ENCODE measurements at regions not wholly inside any gene's neighbourhood (a gene's known extent, or its start where the extent isn't known, plus 50 kb on each side); places are given as distances from the start of the nearest gene placed in this dataset.

GRCh38 chr6:40815731-40816130, 223.3 kb downstream of the UNC5CL start:
- DNase-seq (ENCODE audit: low read depth) = no peak
- H3K4me3 ChIP-seq (ENCODE audit: low read length) = no peak overlapping the region
- TF ChIP-seq CTCF (conservative IDR thresholded peaks at IDR 0.05; ENCODE audit: low read length) = no peak

- peak; percentile 9 for DNase-seq (ENCODE audit: low read depth)
- H3K4me3 ChIP-seq (ENCODE audit: low read length) = no peak overlapping the region
- no peak for TF ChIP-seq CTCF (conservative IDR thresholded peaks at IDR 0.05; ENCODE audit: low read length)
Observed at GRCh38 chr6:40810171-40810570, 223.0 kb upstream of the LRFN2 start.

GRCh38 chr6:40809627-40810026, 222.5 kb upstream of the LRFN2 start:
- H3K4me3 ChIP-seq (ENCODE audit: low read length) = no peak overlapping the region
- DNase-seq (ENCODE audit: low read depth) = peak; percentile 15
- no peak for TF ChIP-seq CTCF (conservative IDR thresholded peaks at IDR 0.05; ENCODE audit: low read length)

GRCh38 chr6:40807484-40807883, 220.3 kb upstream of the LRFN2 start:
- no peak for TF ChIP-seq CTCF (conservative IDR thresholded peaks at IDR 0.05; ENCODE audit: low read length)
- no peak overlapping the region for H3K4me3 ChIP-seq (ENCODE audit: low read length)
- peak; percentile 39 for DNase-seq (ENCODE audit: low read depth)

GRCh38 chr6:40806256-40806864, 219.2 kb upstream of the LRFN2 start:
- DNase-seq (ENCODE audit: low read depth) = peak; percentile 3
- no peak for TF ChIP-seq CTCF (conservative IDR thresholded peaks at IDR 0.05; ENCODE audit: low read length)
- H3K4me3 ChIP-seq (ENCODE audit: low read length) = no peak overlapping the region

- H3K4me3 ChIP-seq (ENCODE audit: low read length) = no peak overlapping the region
- DNase-seq (ENCODE audit: low read depth) = no peak
- TF ChIP-seq CTCF (conservative IDR thresholded peaks at IDR 0.05; ENCODE audit: low read length) = no peak
Observed at GRCh38 chr6:40805336-40805735, 218.2 kb upstream of the LRFN2 start.

GRCh38 chr6:40804905-40805304, 217.7 kb upstream of the LRFN2 start:
- H3K4me3 ChIP-seq (ENCODE audit: low read length) = no peak overlapping the region
- TF ChIP-seq CTCF (conservative IDR thresholded peaks at IDR 0.05; ENCODE audit: low read length) = peak; percentile 32
- DNase-seq (ENCODE audit: low read depth) = no peak
